LNCaP clone FGC (cell line): ENCODE measurements at regions not wholly inside any gene's neighbourhood (a gene's known extent, or its start where the extent isn't known, plus 50 kb on each side); places are given as distances from the start of the nearest gene placed in this dataset.

Experiments
- DNase-seq: peaks from one replicate; pipeline ENCODE4 v3.0.0-alpha.2; 2011; ENCODE audit warnings: low read depth
- H3K4me3 ChIP-seq: 2 replicates; pipeline ENCODE4 v1.5.1; 2011; ENCODE audit warnings: mild to moderate bottlenecking, low read depth, low read length, control low read depth
- CTCF ChIP-seq: IDR thresholded peaks from 2 replicates; pipeline ENCODE4 v1.5.1; 2012; ENCODE audit warnings: mild to moderate bottlenecking; ENCODE audit not compliant: control insufficient read depth, insufficient read depth; ENCODE audit errors: extremely low read depth

DNA sequence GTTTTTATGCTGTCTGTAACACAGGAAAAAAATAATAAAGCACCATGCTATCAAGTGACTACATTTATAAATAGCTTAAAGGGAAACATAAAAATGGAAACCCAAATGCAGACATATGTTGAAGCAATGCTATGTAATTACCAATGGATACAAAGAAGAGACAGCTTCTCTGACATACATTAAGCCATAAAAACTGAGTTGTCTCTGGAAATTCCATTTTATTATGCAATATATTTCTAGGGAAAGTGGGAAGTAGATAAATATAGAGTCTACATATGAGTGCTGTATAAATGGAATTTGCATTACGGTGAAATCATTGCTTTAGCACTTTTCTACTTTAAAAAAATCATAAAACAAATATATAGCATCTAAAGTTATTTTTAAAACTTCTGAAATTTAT, 135.2 kb upstream of the COL11A1 start:
- DNase-seq, result no peak
- no peak for TF ChIP-seq CTCF
- no peak overlapping the region for H3K4me3 ChIP-seq

DNA sequence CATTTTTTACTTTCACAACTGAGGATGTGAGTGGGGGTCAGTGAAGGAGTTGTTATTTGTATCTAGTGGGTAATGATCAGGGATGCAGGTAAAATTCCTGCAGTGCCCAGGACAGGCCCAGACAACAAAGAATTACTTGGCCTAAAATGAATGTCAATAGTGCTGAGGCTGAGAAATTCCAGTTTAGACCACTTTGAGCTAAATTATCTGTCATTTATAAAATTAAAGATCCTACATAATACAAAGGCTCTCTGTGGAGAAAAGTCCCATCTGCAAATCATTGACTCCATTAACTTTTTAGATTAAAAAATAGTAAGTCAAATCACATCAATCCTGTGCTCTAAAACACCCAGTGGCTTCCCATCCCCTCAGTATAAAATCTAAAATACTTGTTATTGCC, 130.7 kb upstream of the COL11A1 start:
- DNase-seq, result no peak
- TF ChIP-seq CTCF, result no peak
- H3K4me3 ChIP-seq, result no peak overlapping the region

- no peak for TF ChIP-seq CTCF
- no peak for DNase-seq
Observed at GRCh38 chr1:103230061-103230460, 121.7 kb upstream of the COL11A1 start.

GRCh38 chr1:103220631-103221041, 112.3 kb upstream of the COL11A1 start:
- DNase-seq, result no peak
- H3K4me3 ChIP-seq, result no peak overlapping the region
- TF ChIP-seq CTCF, result no peak

More at GRCh38 chr1:103230061-103230460, 121.7 kb upstream of the COL11A1 start:
- no peak overlapping the region for H3K4me3 ChIP-seq

DNA sequence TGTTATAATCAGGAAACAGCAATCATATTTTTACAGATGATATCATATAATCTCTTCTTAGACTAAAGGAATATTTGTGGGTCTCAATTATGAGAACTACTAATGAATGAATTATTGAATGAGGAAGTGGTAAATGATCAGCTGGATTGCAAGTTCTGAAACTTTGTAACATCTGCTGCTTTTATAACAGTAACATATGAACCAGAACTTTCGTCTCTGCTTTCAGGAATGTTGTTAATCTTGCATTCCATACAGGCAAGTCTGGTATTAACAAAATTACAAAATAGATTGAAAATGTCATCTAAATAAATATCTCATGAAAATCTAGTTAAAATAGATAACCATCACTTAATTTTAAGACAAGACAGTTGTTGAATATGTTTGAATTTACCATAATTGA, 110.5 kb upstream of the COL11A1 start:
- no peak for DNase-seq
- TF ChIP-seq CTCF, result no peak

GRCh38 chr1:103218369-103218768, 110.0 kb upstream of the COL11A1 start:
- no peak overlapping the region for H3K4me3 ChIP-seq
- no peak for DNase-seq
- TF ChIP-seq CTCF, result no peak

More for the DNA sequence above, 110.5 kb upstream of the COL11A1 start:
- H3K4me3 ChIP-seq, result no peak overlapping the region

- H3K4me3 ChIP-seq, result no peak overlapping the region
- TF ChIP-seq CTCF, result no peak
- DNase-seq, result no peak
Observed at GRCh38 chr1:103211073-103211472, 102.8 kb upstream of the COL11A1 start.
